Hepatocyte (in vitro differentiated cells): ENCODE measurements at regions not wholly inside any gene's neighbourhood (a gene's known extent, or its start where the extent isn't known, plus 50 kb on each side); places are given as distances from the start of the nearest gene placed in this dataset.

Experiments used
- DNase-seq: peaks from one replicate; pipeline ENCODE4 v3.0.0-alpha.2; 2016; ENCODE audit warnings: low spot score
- H2AFZ ChIP-seq: fragments of 200-600 bp; sonication (generic); 2 replicates; pipeline ENCODE4 v1.6.0; 2016; ENCODE audit warnings: antibody characterized with exemption, mild to moderate bottlenecking
- H3K27ac ChIP-seq: fragments of 200-600 bp; sonication (generic); 2 replicates; pipeline ENCODE4 v1.5.1; 2016; ENCODE audit warnings: mild to moderate bottlenecking
- H3K27me3 ChIP-seq: fragments of 200-600 bp; sonication (generic); 2 replicates; pipeline ENCODE4 v1.6.1; 2016
- H3K36me3 ChIP-seq: fragments of 200-600 bp; sonication (generic); replicated peaks from 2 replicates; pipeline ENCODE4 v1.5.1; 2016; ENCODE audit warnings: low read depth; ENCODE audit not compliant: insufficient read depth
- H3K4me1 ChIP-seq: fragments of 200-600 bp; sonication (generic); 2 replicates; pipeline ENCODE4 v1.5.1; 2016; ENCODE audit warnings: mild to moderate bottlenecking, moderate library complexity; ENCODE audit not compliant: insufficient read depth
- H3K4me2 ChIP-seq: fragments of 200-600 bp; sonication (generic); 2 replicates; pipeline ENCODE4 v1.6.0; 2016
- H3K4me3 ChIP-seq: fragments of 200-600 bp; sonication (generic); 2 replicates; pipeline ENCODE4 v1.5.1; 2016; ENCODE audit warnings: mild to moderate bottlenecking
- H3K79me2 ChIP-seq: fragments of 200-600 bp; sonication (generic); 2 replicates; pipeline ENCODE4 v1.6.0; 2017; ENCODE audit warnings: mild to moderate bottlenecking
- H3K9me2 ChIP-seq: fragments of 200-600 bp; sonication (generic); replicated peaks from 2 replicates; pipeline ENCODE4 v1.6.0; 2017; ENCODE audit warnings: mild to moderate bottlenecking; ENCODE audit not compliant: insufficient read depth
- H3K9me3 ChIP-seq: fragments of 200-600 bp; sonication (generic); 2 replicates; pipeline ENCODE4 v1.5.1; 2016; ENCODE audit warnings: low read depth, mild to moderate bottlenecking
- H4K20me1 ChIP-seq: fragments of 200-600 bp; sonication (generic); 2 replicates; pipeline ENCODE4 v1.6.0; 2016; ENCODE audit warnings: mild to moderate bottlenecking; ENCODE audit not compliant: insufficient read depth, poor library complexity, severe bottlenecking
- EZH2 ChIP-seq: fragments of 200-600 bp; sonication (generic); IDR thresholded peaks from 2 replicates; pipeline ENCODE4 v1.6.1; 2016; ENCODE audit warnings: antibody characterized with exemption, mild to moderate bottlenecking, borderline replicate concordance
- EZH2phosphoT487 ChIP-seq: fragments of 200-600 bp; sonication (generic); IDR thresholded peaks from one replicate; pipeline ENCODE4 v1.6.1; 2018; ENCODE audit warnings: antibody characterized with exemption, mild to moderate bottlenecking, low read depth, moderate library complexity; ENCODE audit not compliant: unreplicated experiment, severe bottlenecking
- WGBS: methylation state at CpG from one replicate; pipeline ENCODE4 v1.1.6; 2016; ENCODE audit warnings: low lambda C conversion rate; ENCODE audit errors: missing lambda C conversion rate; 5-methylcytosine and 5-hydroxymethylcytosine counted together
- TF ChIP-seq, protein P1 (sequence below): fragments of 200-600 bp; sonication (generic); IDR thresholded peaks from 2 replicates; pipeline ENCODE4 v1.5.1; 2016; ENCODE audit warnings: antibody characterized with exemption, mild to moderate bottlenecking; ENCODE audit not compliant: poor library complexity

DNA sequence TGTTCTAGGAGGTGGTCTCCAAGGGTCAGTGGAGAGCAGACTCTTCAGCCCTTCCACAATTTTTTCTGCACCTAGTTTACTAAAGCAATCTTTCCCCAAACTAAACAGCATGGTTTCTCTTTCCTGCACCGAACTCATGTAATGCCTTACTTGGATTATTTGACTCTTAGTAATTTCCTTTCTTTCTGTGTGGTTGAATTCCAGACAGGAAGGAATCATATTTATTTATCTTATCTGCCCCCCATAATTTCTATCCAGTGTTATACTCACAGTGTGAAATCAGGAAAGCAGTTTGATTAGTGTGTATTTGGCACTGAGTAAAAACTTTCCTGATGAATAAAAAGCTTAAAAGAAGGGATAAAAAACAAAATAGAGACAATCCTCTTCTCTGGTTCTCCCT lies 140.3 kb upstream of the STMND1 start:
- no peaks in the 10 kb centered on the region for H3K4me1 ChIP-seq
- no peak for TF ChIP-seq EZH2phosphoT487
- TF ChIP-seq, protein P1, sequence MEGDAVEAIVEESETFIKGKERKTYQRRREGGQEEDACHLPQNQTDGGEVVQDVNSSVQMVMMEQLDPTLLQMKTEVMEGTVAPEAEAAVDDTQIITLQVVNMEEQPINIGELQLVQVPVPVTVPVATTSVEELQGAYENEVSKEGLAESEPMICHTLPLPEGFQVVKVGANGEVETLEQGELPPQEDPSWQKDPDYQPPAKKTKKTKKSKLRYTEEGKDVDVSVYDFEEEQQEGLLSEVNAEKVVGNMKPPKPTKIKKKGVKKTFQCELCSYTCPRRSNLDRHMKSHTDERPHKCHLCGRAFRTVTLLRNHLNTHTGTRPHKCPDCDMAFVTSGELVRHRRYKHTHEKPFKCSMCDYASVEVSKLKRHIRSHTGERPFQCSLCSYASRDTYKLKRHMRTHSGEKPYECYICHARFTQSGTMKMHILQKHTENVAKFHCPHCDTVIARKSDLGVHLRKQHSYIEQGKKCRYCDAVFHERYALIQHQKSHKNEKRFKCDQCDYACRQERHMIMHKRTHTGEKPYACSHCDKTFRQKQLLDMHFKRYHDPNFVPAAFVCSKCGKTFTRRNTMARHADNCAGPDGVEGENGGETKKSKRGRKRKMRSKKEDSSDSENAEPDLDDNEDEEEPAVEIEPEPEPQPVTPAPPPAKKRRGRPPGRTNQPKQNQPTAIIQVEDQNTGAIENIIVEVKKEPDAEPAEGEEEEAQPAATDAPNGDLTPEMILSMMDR: no peak
- no peak for TF ChIP-seq EZH2
- no peak overlapping the region for H3K27ac ChIP-seq
- H3K27me3 ChIP-seq: no peaks in the 10 kb centered on the region
- H3K9me3 ChIP-seq: no peaks in the 10 kb centered on the region
- DNase-seq: no peak
- H3K9me2 ChIP-seq: no peaks in the 10 kb centered on the region
- H4K20me1 ChIP-seq: no peaks in the 10 kb centered on the region
- no peak overlapping the region for H3K4me2 ChIP-seq
- no peaks in the 10 kb centered on the region for H3K79me2 ChIP-seq
- 70% methylated on average over 1 of the region's 1 CpG for WGBS
- no peak overlapping the region for H3K4me3 ChIP-seq
- H3K36me3 ChIP-seq: no peaks in the 10 kb centered on the region
- no peak overlapping the region for H2AFZ ChIP-seq

DNA sequence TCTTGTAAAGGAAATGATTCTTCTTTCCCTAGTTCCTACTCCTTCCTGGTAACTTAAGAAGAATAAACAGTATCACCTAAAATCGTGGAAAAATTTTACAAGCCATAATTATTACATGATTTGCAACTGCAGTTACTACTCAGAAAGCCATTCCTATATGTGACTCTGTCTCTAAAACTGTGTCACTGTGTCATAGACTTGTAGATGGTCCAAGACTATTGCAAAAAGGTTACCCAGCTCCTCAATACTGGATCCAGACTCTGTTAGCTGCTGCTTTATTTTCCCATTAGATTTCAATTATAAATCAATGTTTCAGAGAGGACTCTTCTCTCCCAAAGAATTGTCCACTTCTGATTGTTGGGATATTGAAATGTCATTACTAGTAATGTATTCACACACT lies 142.1 kb upstream of the STMND1 start:
- DNase-seq: no peak
- Histone ChIP-seq H3K9me2 (no peaks in the 10 kb centered on the region), H3K27ac (no peak overlapping the region), H2AFZ (no peak overlapping the region), H3K4me2 (no peak overlapping the region), H3K79me2 (no peaks in the 10 kb centered on the region), H4K20me1 (no peaks in the 10 kb centered on the region), H3K4me3 (no peak overlapping the region), H3K4me1 (no peaks in the 10 kb centered on the region), H3K27me3 (no peaks in the 10 kb centered on the region), H3K36me3 (no peaks in the 10 kb centered on the region), H3K9me3 (no peaks in the 10 kb centered on the region)
- WGBS: 67% methylated on average over 1 of the region's 1 CpG
- TF ChIP-seq, protein P1: no peak
- no peak for TF ChIP-seq EZH2phosphoT487
- no peak for TF ChIP-seq EZH2

DNA sequence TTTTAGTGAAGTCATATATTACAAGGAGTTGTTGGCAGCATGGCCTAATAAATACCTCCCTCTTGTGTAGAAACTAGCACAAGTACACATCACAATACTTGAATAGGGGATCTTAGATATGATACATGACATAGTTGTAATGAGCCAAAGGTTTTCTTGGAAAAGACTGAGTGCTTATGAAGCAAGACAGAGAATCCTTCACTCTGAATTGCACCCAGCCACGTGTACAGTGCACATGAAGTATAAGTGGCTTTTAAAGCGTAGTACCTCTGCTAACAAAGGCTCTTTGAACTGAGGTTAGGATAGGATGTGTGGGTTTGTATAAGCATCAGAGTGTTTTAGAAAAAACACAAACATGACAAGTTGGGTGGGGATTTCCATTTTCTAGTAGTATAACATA lies 145.5 kb upstream of the STMND1 start:
- TF ChIP-seq, protein P1: no peak
- no peak for TF ChIP-seq EZH2phosphoT487
- TF ChIP-seq EZH2: no peak
- no peak for DNase-seq
- Histone ChIP-seq H3K27me3 (no peaks in the 10 kb centered on the region), H3K4me2 (no peak overlapping the region), H3K9me3 (no peaks in the 10 kb centered on the region), H4K20me1 (no peaks in the 10 kb centered on the region), H3K79me2 (no peaks in the 10 kb centered on the region), H3K9me2 (no peaks in the 10 kb centered on the region), H3K4me1 (peaks cover 5% of the 10 kb centered on the region), H3K4me3 (no peak overlapping the region), H3K27ac (no peak overlapping the region), H3K36me3 (no peaks in the 10 kb centered on the region), H2AFZ (no peak overlapping the region)
- 76% methylated on average over 2 of the region's 2 CpGs for WGBS

DNA sequence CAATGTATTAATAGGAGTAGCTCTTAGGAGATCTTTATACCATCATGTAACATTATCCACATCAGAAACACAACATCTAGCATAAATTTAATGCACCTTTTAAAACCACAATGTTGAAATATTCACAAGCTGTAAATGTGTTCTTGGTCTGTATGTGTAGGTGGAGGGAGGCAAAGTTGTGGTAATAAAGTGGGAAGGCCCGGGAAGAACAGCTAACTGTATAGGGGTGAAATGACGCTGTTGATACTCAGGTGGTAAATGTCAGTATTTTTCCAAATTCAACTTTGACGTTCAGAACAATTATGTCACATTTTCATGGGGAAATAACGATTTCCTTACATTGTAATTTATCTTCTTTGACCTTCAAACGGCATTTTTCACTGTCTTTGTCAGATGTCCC lies 146.0 kb upstream of the STMND1 start:
- no peaks in the 10 kb centered on the region for H4K20me1 ChIP-seq
- WGBS: 80% methylated on average over 5 of the region's 5 CpGs
- H3K27me3 ChIP-seq: no peaks in the 10 kb centered on the region
- TF ChIP-seq EZH2phosphoT487: no peak
- TF ChIP-seq, protein P1: no peak
- TF ChIP-seq EZH2: no peak
- H3K9me2 ChIP-seq: no peaks in the 10 kb centered on the region
- no peak for DNase-seq
- H3K4me3 ChIP-seq: no peak overlapping the region
- H3K4me1 ChIP-seq: peaks cover 5% of the 10 kb centered on the region
- no peaks in the 10 kb centered on the region for H3K9me3 ChIP-seq
- H3K4me2 ChIP-seq: no peak overlapping the region
- H3K27ac ChIP-seq: no peak overlapping the region
- no peaks in the 10 kb centered on the region for H3K36me3 ChIP-seq
- H2AFZ ChIP-seq: no peak overlapping the region
- no peaks in the 10 kb centered on the region for H3K79me2 ChIP-seq
